ENCODE measurements at regions not wholly inside any gene's neighbourhood (a gene's known extent, or its start where the extent isn't known, plus 50 kb on each side); places are given as distances from the start of the nearest gene placed in this dataset.

GRCh38 chr2:59012234-59012633 lies 771.1 kb upstream of the FANCL start:
- TF ChIP-seq GATA2 (IDR thresholded peaks at IDR 0.05; ENCODE audit: low read depth, low read length) (no peak), GATA3 (IDR thresholded peaks at IDR 0.05; ENCODE audit: low read depth, low read length) (no peak)

GRCh38 chr2:59008950-59009349 lies 767.8 kb upstream of the FANCL start:
- TF ChIP-seq GATA3 (IDR thresholded peaks at IDR 0.05; ENCODE audit: low read depth, low read length) = no peak
- TF ChIP-seq GATA2 (IDR thresholded peaks at IDR 0.05; ENCODE audit: low read depth, low read length) = no peak

- no peak for TF ChIP-seq GATA2 (IDR thresholded peaks at IDR 0.05; ENCODE audit: low read depth, low read length)
Measured at GRCh38 chr2:59005836-59006615, 764.9 kb upstream of the FANCL start.

GRCh38 chr2:59004621-59005020 lies 763.5 kb upstream of the FANCL start:
- TF ChIP-seq GATA3 (IDR thresholded peaks at IDR 0.05; ENCODE audit: low read depth, low read length) = no peak
- no peak for TF ChIP-seq GATA2 (IDR thresholded peaks at IDR 0.05; ENCODE audit: low read depth, low read length)

- TF ChIP-seq GATA3 (IDR thresholded peaks at IDR 0.05; ENCODE audit: low read depth, low read length) (no peak), GATA2 (IDR thresholded peaks at IDR 0.05; ENCODE audit: low read depth, low read length) (no peak)
Measured at GRCh38 chr2:59000796-59001195, 759.7 kb upstream of the FANCL start.

GRCh38 chr2:58992062-58992706 lies 751.1 kb upstream of the FANCL start:
- no peak for TF ChIP-seq GATA3 (IDR thresholded peaks at IDR 0.05; ENCODE audit: low read depth, low read length)
- no peak for TF ChIP-seq GATA2 (IDR thresholded peaks at IDR 0.05; ENCODE audit: low read depth, low read length)

- no peak for TF ChIP-seq GATA2 (IDR thresholded peaks at IDR 0.05; ENCODE audit: low read depth, low read length)
Measured at GRCh38 chr2:58991357-58991756, 750.2 kb upstream of the FANCL start.

- TF ChIP-seq GATA3 (IDR thresholded peaks at IDR 0.05; ENCODE audit: low read depth, low read length) (no peak), GATA2 (IDR thresholded peaks at IDR 0.05; ENCODE audit: low read depth, low read length) (no peak)
Measured at GRCh38 chr2:58985541-58985940, 744.4 kb upstream of the FANCL start.

GRCh38 chr2:58984731-58985130 lies 743.6 kb upstream of the FANCL start:
- TF ChIP-seq GATA2 (IDR thresholded peaks at IDR 0.05; ENCODE audit: low read depth, low read length) = no peak
- no peak for TF ChIP-seq GATA3 (IDR thresholded peaks at IDR 0.05; ENCODE audit: low read depth, low read length)

GRCh38 chr2:58983111-58983510 lies 742.0 kb upstream of the FANCL start:
- TF ChIP-seq GATA3 (IDR thresholded peaks at IDR 0.05; ENCODE audit: low read depth, low read length) (no peak), GATA2 (IDR thresholded peaks at IDR 0.05; ENCODE audit: low read depth, low read length) (no peak)

- no peak for TF ChIP-seq GATA2 (IDR thresholded peaks at IDR 0.05; ENCODE audit: low read depth, low read length)
- TF ChIP-seq GATA3 (IDR thresholded peaks at IDR 0.05; ENCODE audit: low read depth, low read length) = no peak
Measured at GRCh38 chr2:58981237-58981636, 740.1 kb upstream of the FANCL start.

GRCh38 chr2:58976375-58977071 lies 735.4 kb upstream of the FANCL start:
- no peak for TF ChIP-seq GATA3 (IDR thresholded peaks at IDR 0.05; ENCODE audit: low read depth, low read length)
- no peak for TF ChIP-seq GATA2 (IDR thresholded peaks at IDR 0.05; ENCODE audit: low read depth, low read length)

GRCh38 chr2:58974881-58975280 lies 733.8 kb upstream of the FANCL start:
- TF ChIP-seq GATA3 (IDR thresholded peaks at IDR 0.05; ENCODE audit: low read depth, low read length) (no peak), GATA2 (IDR thresholded peaks at IDR 0.05; ENCODE audit: low read depth, low read length) (no peak)

GRCh38 chr2:58974426-58974825 lies 733.3 kb upstream of the FANCL start:
- no peak for TF ChIP-seq GATA3 (IDR thresholded peaks at IDR 0.05; ENCODE audit: low read depth, low read length)
- TF ChIP-seq GATA2 (IDR thresholded peaks at IDR 0.05; ENCODE audit: low read depth, low read length) = no peak

GRCh38 chr2:58973811-58974281 lies 732.7 kb upstream of the FANCL start:
- no peak for TF ChIP-seq GATA3 (IDR thresholded peaks at IDR 0.05; ENCODE audit: low read depth, low read length)
- TF ChIP-seq GATA2 (IDR thresholded peaks at IDR 0.05; ENCODE audit: low read depth, low read length) = peak; percentile 64
